ENCODE measurements at regions not wholly inside any gene's neighbourhood (a gene's known extent, or its start where the extent isn't known, plus 50 kb on each side); places are given as distances from the start of the nearest gene placed in this dataset.

DNA sequence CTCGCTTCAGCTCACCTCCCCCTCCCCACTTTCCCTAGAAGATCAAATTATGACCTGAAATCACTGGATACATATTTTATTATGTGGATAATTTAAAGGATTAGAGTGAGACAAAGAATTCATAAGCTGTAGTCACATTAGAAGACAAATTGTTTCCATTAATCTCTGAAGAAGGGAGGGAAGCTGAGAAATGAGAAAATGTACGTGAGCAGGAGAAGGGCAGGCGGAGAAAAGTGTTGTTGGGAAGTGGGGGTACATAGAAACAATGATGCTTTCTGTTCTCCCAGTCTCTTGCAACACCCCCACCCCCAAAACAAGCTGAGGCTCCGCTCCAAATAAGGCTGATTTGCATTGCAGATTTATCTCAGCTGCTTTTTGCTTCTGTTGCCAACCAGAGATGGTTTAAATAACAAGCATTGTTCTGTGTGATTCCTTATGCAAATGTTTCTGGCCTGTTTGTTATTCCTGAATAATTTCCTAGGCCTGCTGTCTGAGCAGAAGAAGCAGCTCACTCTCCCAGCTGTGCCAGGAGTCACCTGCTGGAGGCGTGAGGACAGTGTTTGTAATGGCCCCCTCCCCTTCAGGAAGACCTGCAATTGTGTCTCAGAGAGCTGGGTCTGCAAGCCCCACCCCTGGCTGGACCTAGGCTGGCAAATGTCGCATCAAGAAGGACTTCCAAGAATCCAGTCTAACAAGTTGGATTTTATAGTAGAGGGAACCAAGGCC, 121.8 kb upstream of the TNR start:
- H3K4me3 ChIP-seq, result no peak overlapping the region
- no peak overlapping the region for H3K27ac ChIP-seq
- no peaks in the 10 kb centered on the region for H3K4me1 ChIP-seq (ENCODE audit: low read depth)
- no peak for DNase-seq (ENCODE audit: low read depth in 1 of 2, low spot score in 1 of 2)
- no peaks in the 10 kb centered on the region for H3K36me3 ChIP-seq
- no peaks in the 10 kb centered on the region for H3K27me3 ChIP-seq
- TF ChIP-seq, protein P1, sequence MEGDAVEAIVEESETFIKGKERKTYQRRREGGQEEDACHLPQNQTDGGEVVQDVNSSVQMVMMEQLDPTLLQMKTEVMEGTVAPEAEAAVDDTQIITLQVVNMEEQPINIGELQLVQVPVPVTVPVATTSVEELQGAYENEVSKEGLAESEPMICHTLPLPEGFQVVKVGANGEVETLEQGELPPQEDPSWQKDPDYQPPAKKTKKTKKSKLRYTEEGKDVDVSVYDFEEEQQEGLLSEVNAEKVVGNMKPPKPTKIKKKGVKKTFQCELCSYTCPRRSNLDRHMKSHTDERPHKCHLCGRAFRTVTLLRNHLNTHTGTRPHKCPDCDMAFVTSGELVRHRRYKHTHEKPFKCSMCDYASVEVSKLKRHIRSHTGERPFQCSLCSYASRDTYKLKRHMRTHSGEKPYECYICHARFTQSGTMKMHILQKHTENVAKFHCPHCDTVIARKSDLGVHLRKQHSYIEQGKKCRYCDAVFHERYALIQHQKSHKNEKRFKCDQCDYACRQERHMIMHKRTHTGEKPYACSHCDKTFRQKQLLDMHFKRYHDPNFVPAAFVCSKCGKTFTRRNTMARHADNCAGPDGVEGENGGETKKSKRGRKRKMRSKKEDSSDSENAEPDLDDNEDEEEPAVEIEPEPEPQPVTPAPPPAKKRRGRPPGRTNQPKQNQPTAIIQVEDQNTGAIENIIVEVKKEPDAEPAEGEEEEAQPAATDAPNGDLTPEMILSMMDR (IDR thresholded peaks at IDR 0.05; ENCODE audit: low read depth, low read length), result no peak
- H3K9me3 ChIP-seq (ENCODE audit: low read depth), result no peaks in the 10 kb centered on the region

DNA sequence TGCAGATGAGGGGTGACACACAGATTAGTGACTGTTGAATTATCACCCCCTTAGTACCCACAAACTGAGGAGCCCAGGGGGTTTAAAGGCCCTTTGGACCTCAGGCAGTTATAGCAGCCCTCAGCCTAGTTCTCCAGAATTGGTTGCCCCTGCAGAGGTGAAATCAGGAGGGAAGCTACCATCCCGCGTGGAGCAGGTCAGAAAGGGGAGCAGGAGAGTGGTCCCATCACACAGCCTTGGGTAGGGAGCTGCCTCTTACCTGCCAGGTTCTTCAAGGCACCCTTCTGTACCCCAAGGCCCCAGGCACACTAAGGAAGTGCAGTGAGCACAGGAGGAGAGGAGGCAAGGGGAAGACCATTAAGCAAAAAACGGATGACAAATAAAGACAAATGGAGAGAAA, 121.2 kb upstream of the TNR start:
- Histone ChIP-seq H3K4me3 (no peak overlapping the region), H3K4me1 (ENCODE audit: low read depth) (no peaks in the 10 kb centered on the region), H3K9me3 (ENCODE audit: low read depth) (no peaks in the 10 kb centered on the region), H3K27ac (no peak overlapping the region), H3K36me3 (no peaks in the 10 kb centered on the region), H3K27me3 (no peaks in the 10 kb centered on the region)
- DNase-seq (ENCODE audit: low read depth in 1 of 2, low spot score in 1 of 2), result no peak
- TF ChIP-seq, protein P1 (IDR thresholded peaks at IDR 0.05; ENCODE audit: low read depth, low read length), result no peak

DNA sequence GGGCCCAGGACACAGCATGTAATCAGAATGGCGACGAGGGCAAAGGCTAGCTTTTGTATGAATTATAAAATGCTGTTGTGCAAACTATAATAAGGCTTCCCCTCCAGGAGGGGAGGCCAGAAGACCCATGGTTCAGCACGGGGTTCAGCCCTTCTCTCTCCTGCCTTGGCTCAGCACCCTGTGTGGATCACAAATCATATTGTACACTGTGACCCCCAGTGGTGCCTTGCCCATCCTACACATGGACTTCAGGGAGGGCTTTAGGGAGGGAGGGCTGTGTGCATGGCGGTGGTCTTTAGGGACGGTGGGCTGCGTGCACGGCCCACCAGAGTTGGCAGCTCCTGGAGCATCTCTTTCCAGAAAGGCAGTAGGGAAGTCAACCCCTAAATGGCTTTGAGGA, 120.8 kb upstream of the TNR start:
- no peaks in the 10 kb centered on the region for H3K36me3 ChIP-seq
- no peak for DNase-seq (ENCODE audit: low read depth in 1 of 2, low spot score in 1 of 2)
- H3K27ac ChIP-seq, result no peak overlapping the region
- TF ChIP-seq, protein P1 (IDR thresholded peaks at IDR 0.05; ENCODE audit: low read depth, low read length), result no peak
- no peak overlapping the region for H3K4me3 ChIP-seq
- no peaks in the 10 kb centered on the region for H3K27me3 ChIP-seq
- no peaks in the 10 kb centered on the region for H3K9me3 ChIP-seq (ENCODE audit: low read depth)
- H3K4me1 ChIP-seq (ENCODE audit: low read depth), result no peaks in the 10 kb centered on the region

DNA sequence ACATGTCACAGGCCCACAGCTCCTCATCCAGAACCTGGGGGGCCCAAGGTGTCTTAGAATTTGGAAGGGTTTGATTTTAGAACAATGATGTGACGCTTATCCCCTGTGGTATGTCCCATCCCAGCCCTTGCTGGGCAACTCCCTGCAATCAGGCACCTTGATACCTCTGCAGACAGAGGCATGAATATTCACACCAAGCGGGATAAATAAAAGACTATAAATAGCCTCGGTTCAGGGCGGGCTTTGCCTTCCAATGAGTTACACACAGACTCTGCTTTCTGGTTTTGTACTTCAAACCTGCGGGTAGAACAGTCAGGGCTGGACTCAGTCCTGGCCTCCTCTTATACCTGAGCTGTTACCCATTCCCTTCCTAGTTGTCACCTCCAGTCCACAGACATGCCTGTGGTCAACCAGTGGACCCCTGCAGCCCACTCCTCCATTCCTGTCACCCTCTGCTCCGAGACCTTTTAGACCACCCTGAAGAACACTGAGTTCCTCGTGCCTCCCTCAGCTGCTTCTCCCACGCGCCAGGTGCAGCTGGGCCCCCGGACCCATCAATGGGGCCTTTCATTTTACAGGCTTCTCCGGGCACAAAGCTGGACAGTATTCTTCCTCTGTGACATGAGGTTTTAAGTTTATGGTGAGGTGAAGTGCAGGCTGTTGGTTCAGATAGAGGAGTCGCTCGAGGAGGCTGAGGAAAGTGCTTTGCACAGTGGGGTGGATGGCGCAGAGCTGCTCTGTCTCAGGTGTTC, 120.1 kb upstream of the TNR start:
- Histone ChIP-seq H3K27me3 (no peaks in the 10 kb centered on the region), H3K9me3 (ENCODE audit: low read depth) (no peaks in the 10 kb centered on the region), H3K4me1 (ENCODE audit: low read depth) (no peaks in the 10 kb centered on the region), H3K36me3 (no peaks in the 10 kb centered on the region), H3K4me3 (no peak overlapping the region), H3K27ac (no peak overlapping the region)
- TF ChIP-seq, protein P1 (IDR thresholded peaks at IDR 0.05; ENCODE audit: low read depth, low read length), result no peak
- no peak for DNase-seq (ENCODE audit: low read depth in 1 of 2, low spot score in 1 of 2)

DNA sequence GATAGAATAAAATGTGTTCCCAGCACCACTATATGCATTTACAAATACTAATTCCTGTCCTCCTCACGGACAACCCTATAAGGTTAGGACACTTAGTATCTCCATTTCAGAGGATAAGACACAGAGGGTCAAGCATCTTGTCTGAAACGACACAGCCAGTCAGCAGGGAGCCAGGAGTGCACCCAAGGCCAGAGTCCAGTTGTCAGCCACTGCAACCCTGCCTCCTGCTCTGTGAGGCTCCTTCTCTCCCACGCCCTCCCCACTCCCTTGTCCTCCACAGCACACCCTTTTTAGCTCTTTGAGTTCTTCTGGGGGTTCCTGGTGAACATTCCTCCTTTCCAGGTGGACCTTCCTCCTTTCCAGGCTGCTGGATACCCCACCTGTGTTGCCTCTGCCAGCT, 119.0 kb upstream of the TNR start:
- Histone ChIP-seq H3K27me3 (no peaks in the 10 kb centered on the region), H3K27ac (no peak overlapping the region), H3K4me1 (ENCODE audit: low read depth) (no peaks in the 10 kb centered on the region), H3K36me3 (no peaks in the 10 kb centered on the region), H3K4me3 (no peak overlapping the region), H3K9me3 (ENCODE audit: low read depth) (no peaks in the 10 kb centered on the region)
- DNase-seq (ENCODE audit: low read depth in 1 of 2, low spot score in 1 of 2), result no peak
- TF ChIP-seq, protein P1 (IDR thresholded peaks at IDR 0.05; ENCODE audit: low read depth, low read length), result no peak

Measured in cardiac muscle cell (in vitro differentiated cells and primary cell).